Neuronal stem cell (in vitro differentiated cells): ENCODE measurements at regions not wholly inside any gene's neighbourhood (a gene's known extent, or its start where the extent isn't known, plus 50 kb on each side); places are given as distances from the start of the nearest gene placed in this dataset.

Experiments
- DNase-seq: peaks from one replicate; pipeline ENCODE4 v3.0.0-alpha.2; 2013; ENCODE audit warnings: low spot score
- H2AFZ ChIP-seq: one replicate; pipeline ENCODE4 v1.6.1; 2013; ENCODE audit warnings: mild to moderate bottlenecking, low read length, inconsistent platforms
- H2AK5ac ChIP-seq: 2 replicates; pipeline ENCODE4 v1.6.1; 2013; ENCODE audit warnings: low read depth, mild to moderate bottlenecking, inconsistent platforms, low read length, moderate library complexity, mixed read lengths
- H2BK120ac ChIP-seq: 2 replicates; pipeline ENCODE4 v1.6.1; 2013; ENCODE audit warnings: low read depth, mild to moderate bottlenecking, inconsistent platforms, low read length, moderate library complexity, mixed read lengths
- H2BK12ac ChIP-seq: one replicate; pipeline ENCODE4 v1.6.1; 2013; ENCODE audit warnings: low read length, inconsistent platforms
- H2BK15ac ChIP-seq: 2 replicates; pipeline ENCODE4 v1.6.1; 2013; ENCODE audit warnings: mild to moderate bottlenecking, low read length, inconsistent platforms, mixed read lengths
- H2BK5ac ChIP-seq: one replicate; pipeline ENCODE4 v1.6.1; 2013; ENCODE audit warnings: inconsistent platforms, mild to moderate bottlenecking, low read length, moderate library complexity
- H3K14ac ChIP-seq: one replicate; pipeline ENCODE4 v1.6.1; 2013; ENCODE audit warnings: low read length, inconsistent platforms
- H3K18ac ChIP-seq: 2 replicates; pipeline ENCODE4 v1.6.1; 2013; ENCODE audit warnings: low read length, inconsistent platforms
- H3K23ac ChIP-seq: 2 replicates; pipeline ENCODE4 v1.6.1; 2013; ENCODE audit warnings: low read depth, mild to moderate bottlenecking, mixed read lengths, low read length, inconsistent platforms; ENCODE audit not compliant: poor library complexity
- H3K27ac ChIP-seq: replicated peaks from 3 replicates; pipeline ENCODE4 v1.5.1; 2013; ENCODE audit warnings: low read length, inconsistent platforms
- H3K27me3 ChIP-seq, 3 experiments: 2 replicates each; pipeline ENCODE4 v1.6.1; 2013; ENCODE audit warnings: low read length in 3 of 3, mild to moderate bottlenecking in 2 of 3, inconsistent platforms in 1 of 3, low read depth in 1 of 3, mixed read lengths in 1 of 3, moderate library complexity in 1 of 3; ENCODE audit not compliant: control insufficient read depth in 3 of 3, insufficient read depth in 3 of 3
- H3K36me3 ChIP-seq, 2 donors: replicated peaks in 1 of 2; 2 replicates each; pipeline ENCODE4 v1.6.1; 2013; ENCODE audit warnings: low read length in 2 of 2; ENCODE audit not compliant: control insufficient read depth in 2 of 2, insufficient read depth in 2 of 2
- H3K4ac ChIP-seq: 2 replicates; pipeline ENCODE4 v1.6.1; 2013; ENCODE audit warnings: inconsistent platforms, mild to moderate bottlenecking, low read length, moderate library complexity
- H3K4me1 ChIP-seq, 2 donors: 1 replicate in 1 of 2; 2 replicates in 1 of 2; pipeline ENCODE4 v1.6.1; 2013; ENCODE audit warnings: low read length in 2 of 2, low read depth in 1 of 2; ENCODE audit not compliant: control insufficient read depth in 2 of 2, insufficient read depth in 1 of 2
- H3K4me2 ChIP-seq: one replicate; pipeline ENCODE4 v1.6.1; 2013; ENCODE audit warnings: mild to moderate bottlenecking, low read length, inconsistent platforms; ENCODE audit not compliant: insufficient read depth, poor library complexity, severe bottlenecking
- H3K4me3 ChIP-seq, 2 donors: 2 replicates each; pipeline ENCODE4 v1.5.1; 2013; ENCODE audit warnings: low read length in 2 of 2, mild to moderate bottlenecking in 2 of 2, inconsistent platforms in 1 of 2, moderate library complexity in 1 of 2
- H3K79me1 ChIP-seq: one replicate; pipeline ENCODE4 v1.6.1; 2013; ENCODE audit warnings: low read depth, mild to moderate bottlenecking, inconsistent platforms, low read length, moderate library complexity
- H3K9ac ChIP-seq: one replicate; pipeline ENCODE4 v1.6.1; 2013; ENCODE audit warnings: mild to moderate bottlenecking, low read depth, low read length, inconsistent platforms; ENCODE audit not compliant: poor library complexity
- H3K9me3 ChIP-seq, 2 donors: replicated peaks in 1 of 2; 2 replicates each; pipeline versions ENCODE3 to v1.6.1; 2013; ENCODE audit warnings: low read length in 2 of 2, mild to moderate bottlenecking in 2 of 2, inconsistent platforms in 1 of 2, low read depth in 1 of 2, mixed read lengths in 1 of 2, moderate library complexity in 1 of 2; ENCODE audit not compliant: control insufficient read depth in 2 of 2, insufficient read depth in 1 of 2
- H4K8ac ChIP-seq: one replicate; pipeline ENCODE4 v1.6.1; 2013; ENCODE audit warnings: low read depth, mild to moderate bottlenecking, inconsistent platforms, low read length, moderate library complexity
- H4K91ac ChIP-seq: one replicate; pipeline ENCODE4 v1.6.1; 2013; ENCODE audit warnings: low read length, low read depth, mild to moderate bottlenecking, inconsistent platforms; ENCODE audit not compliant: poor library complexity
- WGBS, 2 donors: extraction: QIAGEN DNeasy Blood & Tissue Kit; methylation state at CpG; one replicate each; pipeline ENCODE4 v1.1.7; 2013; ENCODE audit warnings: missing lambda C conversion rate in 2 of 2, mixed read lengths in 1 of 2; ENCODE audit not compliant: insufficient read length in 2 of 2, insufficient replicate concordance in 1 of 2; ENCODE audit errors: extremely low coverage in 2 of 2; 5-methylcytosine and 5-hydroxymethylcytosine counted together

DNA sequence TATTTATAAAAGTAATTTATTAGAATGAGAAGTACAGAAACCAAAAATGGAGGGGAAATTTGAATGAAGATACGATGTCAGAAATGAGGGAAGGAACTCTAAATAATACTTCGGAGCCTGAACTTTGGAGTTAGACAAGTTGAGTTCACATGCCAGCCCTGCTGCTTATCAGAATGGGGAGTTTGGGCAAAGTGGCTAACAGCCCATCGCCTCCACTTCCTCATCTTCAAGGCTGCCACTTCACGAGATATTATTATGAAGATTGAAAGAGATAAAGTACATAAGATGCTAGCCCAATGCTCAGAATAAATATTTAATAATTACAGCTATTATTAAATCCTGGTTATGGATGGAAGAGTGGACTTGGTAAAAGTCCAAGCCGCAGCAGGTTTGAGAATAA, 56.2 kb upstream of the ABCA1 start:
- no peak for DNase-seq
- Histone ChIP-seq H3K9ac (no peak overlapping the region), H2BK12ac (no peak overlapping the region), H2BK15ac (no peak overlapping the region), H3K18ac (no peak overlapping the region), H3K9me3 (peaks cover 0 to 2% of the 10 kb centered on the region in 2 donors), H3K79me1 (no peaks in the 10 kb centered on the region), H3K36me3 (no peaks in the 10 kb centered on the region), H3K4ac (no peak overlapping the region), H3K4me3 (no peak overlapping the region), H3K14ac (no peak overlapping the region), H3K27me3 (no peaks in the 10 kb centered on the region), H3K4me1 (no peaks in the 10 kb centered on the region), H2AK5ac (no peak overlapping the region), H2BK120ac (no peak overlapping the region), H4K8ac (no peak overlapping the region), H2BK5ac (no peak overlapping the region), H3K27ac (no peak overlapping the region), H3K4me2 (no peak overlapping the region), H2AFZ (no peak overlapping the region), H3K23ac (no peak overlapping the region), H4K91ac (no peak overlapping the region)
- WGBS, 2 donors = 100% methylated on average over 1 of the region's 5 CpGs; no CpG with 5 or more reads in 1 of the 2 donors

DNA sequence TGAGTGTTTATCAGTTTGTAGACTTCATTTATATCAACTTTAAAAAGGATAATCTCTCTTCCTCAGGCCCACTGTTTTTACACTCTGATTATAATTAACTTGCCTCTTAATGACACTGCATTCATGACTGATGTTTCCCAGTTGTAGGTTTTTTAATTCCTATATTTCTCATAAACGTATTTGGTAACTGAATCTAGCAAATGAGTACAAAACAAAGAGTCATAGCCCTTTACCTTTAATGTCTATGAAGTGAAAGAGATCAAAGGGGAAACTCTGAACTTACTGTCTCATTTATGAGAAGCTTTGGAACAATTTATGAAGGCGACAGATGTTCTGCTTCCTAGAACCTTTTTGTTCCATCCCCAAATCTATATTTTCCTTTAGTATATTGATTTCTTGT, 56.6 kb upstream of the ABCA1 start:
- Histone ChIP-seq H2BK15ac (no peak overlapping the region), H3K23ac (no peak overlapping the region), H3K4ac (no peak overlapping the region), H3K79me1 (no peaks in the 10 kb centered on the region), H4K91ac (no peak overlapping the region), H3K36me3 (no peaks in the 10 kb centered on the region), H2AK5ac (no peak overlapping the region), H3K27ac (no peak overlapping the region), H2BK5ac (no peak overlapping the region), H3K4me2 (no peak overlapping the region), H3K4me3 (no peak overlapping the region), H3K14ac (no peak overlapping the region), H3K9ac (no peak overlapping the region), H3K18ac (no peak overlapping the region), H3K9me3 (peaks cover 0 to 2% of the 10 kb centered on the region in 2 donors), H2BK12ac (no peak overlapping the region), H2AFZ (no peak overlapping the region), H3K4me1 (no peaks in the 10 kb centered on the region), H2BK120ac (no peak overlapping the region), H3K27me3 (no peaks in the 10 kb centered on the region), H4K8ac (no peak overlapping the region)
- no peak for DNase-seq
- no CpG with 5 or more reads among the region's 2 CpGs for WGBS, 2 donors

DNA sequence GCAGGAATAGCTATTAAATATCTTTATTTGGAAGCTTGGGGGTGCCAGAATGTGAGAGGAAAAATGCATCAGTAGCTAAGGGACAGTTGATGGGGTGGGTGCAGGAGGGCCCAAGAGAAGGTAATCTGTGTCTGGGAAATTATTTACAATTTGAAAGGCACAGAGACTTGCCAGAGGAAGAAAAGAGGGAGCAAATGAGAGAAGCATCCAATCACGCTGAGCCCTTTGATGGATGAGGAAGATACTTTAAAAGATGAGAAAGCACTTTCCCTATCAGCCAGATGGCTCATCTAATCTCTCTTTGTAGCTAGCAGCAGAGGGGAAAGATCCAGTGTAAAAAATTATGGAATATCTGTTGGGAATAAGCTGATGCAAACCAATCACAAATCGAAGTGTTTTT, 57.0 kb upstream of the ABCA1 start:
- no peak overlapping the region for H4K8ac ChIP-seq
- H3K9me3 ChIP-seq = peaks cover 0 to 2% of the 10 kb centered on the region in 2 donors
- H3K4me3 ChIP-seq = no peak overlapping the region
- WGBS, 2 donors = no CpG with 5 or more reads among the region's 2 CpGs
- H3K23ac ChIP-seq = no peak overlapping the region
- H2BK15ac ChIP-seq = no peak overlapping the region
- no peak overlapping the region for H3K4ac ChIP-seq
- no peak overlapping the region for H2BK5ac ChIP-seq
- no peak overlapping the region for H2AFZ ChIP-seq
- no peak overlapping the region for H3K18ac ChIP-seq
- DNase-seq = no peak
- no peak overlapping the region for H3K14ac ChIP-seq
- H3K27me3 ChIP-seq = no peaks in the 10 kb centered on the region
- no peak overlapping the region for H3K4me2 ChIP-seq
- H3K9ac ChIP-seq = no peak overlapping the region
- H2AK5ac ChIP-seq = no peak overlapping the region
- H2BK12ac ChIP-seq = no peak overlapping the region
- H3K4me1 ChIP-seq = no peaks in the 10 kb centered on the region
- no peak overlapping the region for H2BK120ac ChIP-seq
- H3K79me1 ChIP-seq = no peaks in the 10 kb centered on the region
- no peaks in the 10 kb centered on the region for H3K36me3 ChIP-seq
- no peak overlapping the region for H4K91ac ChIP-seq
- H3K27ac ChIP-seq = no peak overlapping the region

DNA sequence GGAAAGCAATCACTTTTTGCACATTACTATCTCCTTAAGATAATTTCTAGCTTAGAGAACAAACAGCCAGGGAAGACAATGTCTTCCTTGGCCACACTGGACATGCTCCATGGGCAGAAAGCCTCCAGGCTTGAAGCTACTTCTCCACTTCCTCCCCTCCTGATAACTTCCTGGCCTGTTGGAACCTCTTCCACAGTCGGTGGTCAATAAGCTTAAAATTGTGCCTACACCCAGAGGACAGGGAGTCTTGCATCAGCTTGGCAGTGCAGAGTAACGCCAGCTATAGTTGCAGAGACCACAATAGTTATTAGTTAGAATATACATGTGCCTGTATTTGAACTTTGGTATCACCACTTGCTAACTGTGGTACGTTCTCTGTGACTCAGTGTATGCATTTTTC, 58.1 kb upstream of the ABCA1 start:
- H3K27me3 ChIP-seq = no peaks in the 10 kb centered on the region
- H2BK15ac ChIP-seq = no peak overlapping the region
- no peak overlapping the region for H4K91ac ChIP-seq
- no peak overlapping the region for H4K8ac ChIP-seq
- no peak overlapping the region for H3K4me3 ChIP-seq
- H3K18ac ChIP-seq = no peak overlapping the region
- no peak overlapping the region for H3K4ac ChIP-seq
- H3K79me1 ChIP-seq = no peaks in the 10 kb centered on the region
- no peak for DNase-seq
- H2AK5ac ChIP-seq = no peak overlapping the region
- H3K9ac ChIP-seq = no peak overlapping the region
- H2AFZ ChIP-seq = no peak overlapping the region
- H3K27ac ChIP-seq = no peak overlapping the region
- no CpG with 5 or more reads among the region's 3 CpGs for WGBS, 2 donors
- H3K4me2 ChIP-seq = no peak overlapping the region
- peaks cover 0 to 5% of the 10 kb centered on the region in 2 donors for H3K4me1 ChIP-seq
- no peak overlapping the region for H2BK12ac ChIP-seq
- H3K14ac ChIP-seq = no peak overlapping the region
- peaks cover 0 to 2% of the 10 kb centered on the region in 2 donors for H3K9me3 ChIP-seq
- H2BK5ac ChIP-seq = no peak overlapping the region
- H2BK120ac ChIP-seq = peak overlapping the region; percentile 9
- no peak overlapping the region for H3K23ac ChIP-seq
- H3K36me3 ChIP-seq = no peaks in the 10 kb centered on the region
